ENCODE measurements at regions not wholly inside any gene's neighbourhood (a gene's known extent, or its start where the extent isn't known, plus 50 kb on each side); places are given as distances from the start of the nearest gene placed in this dataset.

DNA sequence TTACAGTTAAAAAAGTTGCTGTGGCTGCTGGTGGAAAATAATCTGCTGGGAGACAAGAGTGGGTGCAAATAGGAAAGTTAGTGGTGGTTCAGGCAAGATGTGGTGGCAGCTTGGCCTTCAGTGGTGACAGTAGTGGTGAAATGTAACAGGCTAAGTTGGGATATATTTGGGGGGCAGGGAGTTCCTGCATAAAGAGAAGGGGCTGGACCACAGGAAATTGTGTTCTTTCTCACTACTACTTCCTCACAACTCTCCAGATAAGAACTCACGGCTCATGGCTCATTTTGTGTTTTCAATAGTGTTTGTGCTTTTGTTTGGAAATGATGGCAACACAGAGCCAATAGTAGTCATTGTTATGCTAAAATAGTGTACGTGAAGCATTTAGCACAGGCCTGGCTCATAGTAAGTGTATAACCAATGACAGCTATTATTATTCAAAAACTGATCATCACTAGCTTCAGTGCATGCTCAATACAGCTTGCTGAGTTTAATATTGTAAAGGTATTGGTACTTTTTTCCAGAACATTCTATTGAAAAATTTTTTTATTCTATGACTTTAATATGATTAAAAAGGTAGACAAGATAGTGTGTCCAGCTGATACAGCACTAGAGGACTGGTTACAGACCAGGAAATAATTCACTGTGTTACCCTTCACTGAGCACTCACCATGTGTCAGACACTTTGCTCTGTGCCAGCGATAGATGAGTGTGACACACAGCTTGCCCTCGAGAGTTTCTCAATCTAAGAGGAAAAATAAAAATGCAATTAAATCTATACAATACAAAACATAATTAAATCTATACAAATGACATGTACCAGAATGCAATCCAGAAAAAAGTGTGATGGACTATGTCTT is 209.8 kb downstream of the POU4F1 start:
- H3K27me3 ChIP-seq, result no peaks in the 10 kb centered on the region
- no peak for DNase-seq (ENCODE audit: low spot score)
- 73% methylated on average over 4 of the region's 4 CpGs for whole genome bisulfite sequencing (ENCODE audit: low lambda C conversion rate, missing lambda C conversion rate)
- no peaks in the 10 kb centered on the region for H4K20me1 ChIP-seq (ENCODE audit: insufficient read depth, poor library complexity, severe bottlenecking)
- no peak overlapping the region for H2AFZ ChIP-seq
- TF ChIP-seq CTCF (IDR thresholded peaks at IDR 0.05; ENCODE audit: poor library complexity) (no peak), EZH2phosphoT487 (IDR thresholded peaks at IDR 0.05; ENCODE audit: low read depth, severe bottlenecking, unreplicated experiment) (no peak), EZH2 (IDR thresholded peaks at IDR 0.05; ENCODE audit: borderline replicate concordance) (no peak)
- no peaks in the 10 kb centered on the region for H3K9me2 ChIP-seq (replicated peaks; ENCODE audit: insufficient read depth)
- H3K79me2 ChIP-seq, result no peaks in the 10 kb centered on the region
- H3K36me3 ChIP-seq (replicated peaks; ENCODE audit: insufficient read depth, low read depth), result no peaks in the 10 kb centered on the region
- no peak overlapping the region for H3K27ac ChIP-seq
- no peaks in the 10 kb centered on the region for H3K9me3 ChIP-seq (ENCODE audit: low read depth)
- no peak overlapping the region for H3K4me2 ChIP-seq
- no peaks in the 10 kb centered on the region for H3K4me1 ChIP-seq (ENCODE audit: insufficient read depth)
- H3K4me3 ChIP-seq, result no peak overlapping the region

DNA sequence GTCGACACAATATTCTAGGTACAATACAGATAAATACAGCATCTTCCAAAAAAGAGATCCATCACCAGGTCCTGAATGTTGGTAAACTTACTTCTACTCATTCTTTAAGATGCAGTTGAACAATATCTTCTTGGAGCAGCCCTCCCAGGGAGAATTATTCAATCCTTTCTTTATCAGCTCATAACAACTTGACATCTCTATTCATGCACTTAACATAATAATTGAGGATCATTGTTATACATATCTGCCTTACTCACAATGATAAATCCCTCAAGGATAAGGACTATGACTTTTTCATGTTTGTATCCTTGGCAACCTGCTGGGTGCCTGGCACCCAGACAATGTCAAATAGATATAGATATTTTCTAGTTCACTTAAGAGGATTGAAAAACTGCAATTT is 219.5 kb downstream of the POU4F1 start:
- Histone ChIP-seq H3K27me3 (no peaks in the 10 kb centered on the region), H3K4me3 (no peak overlapping the region), H3K79me2 (no peaks in the 10 kb centered on the region), H3K4me1 (ENCODE audit: insufficient read depth) (no peaks in the 10 kb centered on the region), H3K36me3 (replicated peaks; ENCODE audit: insufficient read depth, low read depth) (no peaks in the 10 kb centered on the region), H3K27ac (no peak overlapping the region), H3K9me2 (replicated peaks; ENCODE audit: insufficient read depth) (no peaks in the 10 kb centered on the region), H3K9me3 (ENCODE audit: low read depth) (no peaks in the 10 kb centered on the region), H2AFZ (no peak overlapping the region), H4K20me1 (ENCODE audit: insufficient read depth, poor library complexity, severe bottlenecking) (no peaks in the 10 kb centered on the region), H3K4me2 (no peak overlapping the region)
- no peak for DNase-seq (ENCODE audit: low spot score)
- WGBS (ENCODE audit: low lambda C conversion rate, missing lambda C conversion rate), result 92% methylated on average over 1 of the region's 1 CpG
- TF ChIP-seq EZH2 (IDR thresholded peaks at IDR 0.05; ENCODE audit: borderline replicate concordance), result no peak
- no peak for TF ChIP-seq EZH2phosphoT487 (IDR thresholded peaks at IDR 0.05; ENCODE audit: low read depth, severe bottlenecking, unreplicated experiment)
- no peak for TF ChIP-seq CTCF (IDR thresholded peaks at IDR 0.05; ENCODE audit: poor library complexity)

- Histone ChIP-seq H3K36me3 (replicated peaks; ENCODE audit: insufficient read depth, low read depth) (no peaks in the 10 kb centered on the region), H3K27me3 (no peaks in the 10 kb centered on the region), H3K9me2 (replicated peaks; ENCODE audit: insufficient read depth) (no peaks in the 10 kb centered on the region), H3K27ac (no peak overlapping the region), H3K4me1 (ENCODE audit: insufficient read depth) (no peaks in the 10 kb centered on the region), H2AFZ (no peak overlapping the region), H3K9me3 (ENCODE audit: low read depth) (no peaks in the 10 kb centered on the region), H3K4me3 (no peak overlapping the region), H3K79me2 (no peaks in the 10 kb centered on the region), H3K4me2 (no peak overlapping the region), H4K20me1 (ENCODE audit: insufficient read depth, poor library complexity, severe bottlenecking) (no peaks in the 10 kb centered on the region)
- DNase-seq (ENCODE audit: low spot score), result no peak
- TF ChIP-seq EZH2 (IDR thresholded peaks at IDR 0.05; ENCODE audit: borderline replicate concordance) (no peak), CTCF (IDR thresholded peaks at IDR 0.05; ENCODE audit: poor library complexity) (no peak), EZH2phosphoT487 (IDR thresholded peaks at IDR 0.05; ENCODE audit: low read depth, severe bottlenecking, unreplicated experiment) (no peak)
- 72% methylated on average over 7 of the region's 7 CpGs for WGBS (ENCODE audit: low lambda C conversion rate, missing lambda C conversion rate)
Measured at GRCh38 chr13:78383071-78383484, 220.3 kb downstream of the POU4F1 start.

Measured in hepatocyte (in vitro differentiated cells).